SK-N-SH (cell line): ENCODE measurements at regions not wholly inside any gene's neighbourhood (a gene's known extent, or its start where the extent isn't known, plus 50 kb on each side); places are given as distances from the start of the nearest gene placed in this dataset.

Experiments used
- CTCF ChIA-PET: fragments of 300-600, 350-600 bp; formaldehyde crosslinking; extraction: SDS; loops from one replicate; lab custom pipeline; 2021; lab: Yijun Ruan, JAX
- POLR2A ChIA-PET: fragments of 350-600 bp; sonication (Branson Sonifier 250); formaldehyde crosslinking; extraction: SDS; loops from one replicate; lab custom pipeline; 2020; ENCODE audit warnings: antibody characterized with exemption, inconsistent platforms; lab: Yijun Ruan, JAX
- DNase-seq: peaks from one replicate; pipeline ENCODE4 v3.0.0; 2012
- H2AFZ ChIP-seq: fragments of 200-600 bp; sonication (generic); 2 replicates; pipeline ENCODE4 v1.8.1; 2016; ENCODE audit warnings: antibody characterized with exemption, mild to moderate bottlenecking, low read depth
- H3F3A ChIP-seq: fragments of 200-600 bp; sonication (generic); replicated peaks from 2 replicates; pipeline ENCODE3; 2016; ENCODE audit warnings: antibody characterized with exemption, mild to moderate bottlenecking; ENCODE audit not compliant: insufficient read depth
- H3K27ac ChIP-seq, 2 experiments: fragments of 200-500 bp in 1 of 2; fragments of 200-600 bp in 1 of 2; sonication (Bioruptor generic) in 1 of 2; sonication (generic), shearing (Covaris generic) in 1 of 2; 2 replicates each; pipeline versions ENCODE4 v1.5.1 to v1.6.1; 2014 to 2016; ENCODE audit warnings: low read depth in 2 of 2, inconsistent platforms in 1 of 2, low read length in 1 of 2, mild to moderate bottlenecking in 1 of 2, mixed read lengths in 1 of 2
- H3K27me3 ChIP-seq: fragments of 200-600 bp; sonication (generic), shearing (Covaris generic); 2 replicates; pipeline ENCODE4 v1.6.1; 2016; ENCODE audit warnings: mixed run types; ENCODE audit not compliant: insufficient read depth
- H3K36me3 ChIP-seq, 2 experiments: fragments of 200-500 bp in 1 of 2; fragments of 200-600 bp in 1 of 2; sonication (Bioruptor generic) in 1 of 2; sonication (generic) in 1 of 2; replicated peaks in 1 of 2; 2 replicates each; pipeline versions ENCODE3 to v1.5.1; 2014 to 2016; ENCODE audit warnings: low read length in 1 of 2, mild to moderate bottlenecking in 1 of 2; ENCODE audit not compliant: insufficient read depth in 2 of 2, control insufficient read depth in 1 of 2
- H3K4me1 ChIP-seq, 2 experiments: fragments of 200-500 bp in 1 of 2; fragments of 200-600 bp in 1 of 2; sonication (Bioruptor generic) in 1 of 2; sonication (generic), shearing (Covaris generic) in 1 of 2; 2 replicates each; pipeline versions ENCODE4 v1.5.1 to v1.6.1; 2014 to 2016; ENCODE audit warnings: low read depth in 1 of 2, low read length in 1 of 2, mixed run types in 1 of 2; ENCODE audit not compliant: insufficient read depth in 2 of 2, control insufficient read depth in 1 of 2
- H3K4me2 ChIP-seq: fragments of 200-600 bp; sonication (generic), shearing (Covaris generic); 2 replicates; pipeline ENCODE4 v1.6.1; 2017; ENCODE audit warnings: mixed run types
- H3K4me3 ChIP-seq, 2 experiments: fragments of 200-500 bp in 1 of 2; fragments of 200-600 bp in 1 of 2; sonication (Bioruptor generic) in 1 of 2; sonication (generic), shearing (Covaris generic) in 1 of 2; 2 replicates each; pipeline versions ENCODE4 v1.5.1 to v1.8.1; 2014 to 2016; ENCODE audit warnings: low read depth in 2 of 2, inconsistent platforms in 1 of 2, low read length in 1 of 2, mild to moderate bottlenecking in 1 of 2, mixed read lengths in 1 of 2, moderate library complexity in 1 of 2
- H3K79me2 ChIP-seq: fragments of 200-600 bp; sonication (generic); 2 replicates; pipeline ENCODE4 v1.8.1; 2017; ENCODE audit warnings: mild to moderate bottlenecking; ENCODE audit not compliant: insufficient read depth
- H3K9ac ChIP-seq: fragments of 200-600 bp; sonication (generic); 2 replicates; pipeline ENCODE4 v1.6.1; 2017; ENCODE audit warnings: mixed run types
- H3K9me2 ChIP-seq: fragments of 200-600 bp; sonication (generic); 2 replicates; pipeline ENCODE4 v1.6.1; 2017; ENCODE audit warnings: mixed run types
- H3K9me3 ChIP-seq: fragments of 200-600 bp; sonication (generic); 2 replicates; pipeline ENCODE4 v1.6.1; 2017; ENCODE audit warnings: mixed run types, mild to moderate bottlenecking, moderate library complexity
- H4K20me1 ChIP-seq: fragments of 200-600 bp; sonication (generic); 2 replicates; pipeline ENCODE4 v1.6.1; 2017; ENCODE audit warnings: mild to moderate bottlenecking, mixed run types; ENCODE audit not compliant: insufficient read depth
- ELF1 ChIP-seq: IDR thresholded peaks from 2 replicates; pipeline ENCODE4 v1.4.0; 2012
- EZH2phosphoT487 ChIP-seq: fragments of 200-600 bp; sonication (generic); IDR thresholded peaks from 2 replicates; pipeline ENCODE4 v1.6.1; 2017; ENCODE audit warnings: low read depth, mixed run types, mild to moderate bottlenecking, antibody characterized with exemption, moderate library complexity, borderline replicate concordance
- FOSL2 ChIP-seq: IDR thresholded peaks from 2 replicates; pipeline ENCODE4 v1.4.0; 2012; ENCODE audit warnings: low read depth, mild to moderate bottlenecking, moderate library complexity, borderline replicate concordance
- FOXM1 ChIP-seq: IDR thresholded peaks from 2 replicates; pipeline ENCODE4 v1.4.0; 2012; ENCODE audit warnings: low read depth, mild to moderate bottlenecking
- GATA2 ChIP-seq: sonication (generic); formaldehyde crosslinking; IDR thresholded peaks from 2 replicates; pipeline ENCODE4 v1.5.0; 2020; ENCODE audit warnings: mild to moderate bottlenecking, missing genetic modification reagents
- JUND ChIP-seq: IDR thresholded peaks from 2 replicates; pipeline ENCODE4 v1.4.0; 2012
- MXI1 ChIP-seq: IDR thresholded peaks from 2 replicates; pipeline ENCODE4 v1.6.1; 2012; ENCODE audit warnings: mild to moderate bottlenecking, low read depth, low read length, improper control_type of control experiment
- RAD21 ChIP-seq: IDR thresholded peaks from 2 replicates; pipeline ENCODE4 v1.6.1; 2012; ENCODE audit warnings: mild to moderate bottlenecking, low read length
- SIN3A ChIP-seq: IDR thresholded peaks from 2 replicates; pipeline ENCODE4 v1.6.1; 2012; ENCODE audit warnings: low read depth, mild to moderate bottlenecking, low read length, moderate library complexity, borderline replicate concordance
- SMC3 ChIP-seq: IDR thresholded peaks from 2 replicates; pipeline ENCODE4 v1.6.1; 2012; ENCODE audit warnings: low read depth, low read length, improper control_type of control experiment
- WGBS: methylation state at CpG from one replicate; pipeline ENCODE4 v1.1.6; 2017; ENCODE audit warnings: low lambda C conversion rate; 5-methylcytosine and 5-hydroxymethylcytosine counted together
- TF ChIP-seq, protein P1 (sequence below): IDR thresholded peaks from 2 replicates; pipeline ENCODE4 v1.4.0; 2012; ENCODE audit warnings: low read depth, borderline replicate concordance
- TF ChIP-seq, protein P2 (sequence below): IDR thresholded peaks from 2 replicates; pipeline ENCODE4 v1.4.0; 2012; ENCODE audit warnings: low read depth
- TF ChIP-seq, protein P3 (sequence below): IDR thresholded peaks from 2 replicates; pipeline ENCODE4; 2012
- TF ChIP-seq, protein P4 (sequence below): IDR thresholded peaks from 2 replicates; pipeline ENCODE4 v1.6.1; 2012; ENCODE audit warnings: mild to moderate bottlenecking, low read depth, low read length, moderate library complexity

DNA sequence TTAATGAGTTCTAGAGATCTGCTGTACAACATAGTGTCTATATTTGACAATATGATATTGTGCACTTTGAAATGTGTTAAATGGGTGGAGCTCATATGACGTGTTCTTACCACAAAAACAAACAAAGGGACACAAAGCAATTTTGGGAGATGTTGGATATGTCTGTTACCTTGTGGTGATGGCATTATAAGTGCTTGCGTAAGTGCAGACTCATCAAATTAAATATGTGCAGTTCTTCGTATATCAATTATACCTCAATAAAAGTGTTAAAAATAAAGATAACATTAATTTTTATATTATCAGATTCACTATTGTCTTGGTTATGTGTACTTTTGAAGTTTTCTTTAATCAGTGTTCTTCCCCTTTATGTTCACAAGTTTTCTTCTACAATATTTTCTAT is 372.9 kb upstream of the COBL start:
- H3K27ac ChIP-seq = no peak overlapping the region
- POLR2A ChIA-PET = no interaction called here
- peaks cover 4% of the 10 kb centered on the region; the same call in 1 of the 2 replicates for H3K9me2 ChIP-seq
- no peak for TF ChIP-seq ELF1
- TF ChIP-seq MXI1 = no peak
- TF ChIP-seq, protein P1, sequence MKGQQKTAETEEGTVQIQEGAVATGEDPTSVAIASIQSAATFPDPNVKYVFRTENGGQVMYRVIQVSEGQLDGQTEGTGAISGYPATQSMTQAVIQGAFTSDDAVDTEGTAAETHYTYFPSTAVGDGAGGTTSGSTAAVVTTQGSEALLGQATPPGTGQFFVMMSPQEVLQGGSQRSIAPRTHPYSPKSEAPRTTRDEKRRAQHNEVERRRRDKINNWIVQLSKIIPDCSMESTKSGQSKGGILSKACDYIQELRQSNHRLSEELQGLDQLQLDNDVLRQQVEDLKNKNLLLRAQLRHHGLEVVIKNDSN = no peak
- TF ChIP-seq FOXM1 = no peak
- no peak for TF ChIP-seq GATA2 (CRISPR knock-in tag)
- TF ChIP-seq FOSL2 = no peak
- TF ChIP-seq, protein P2, sequence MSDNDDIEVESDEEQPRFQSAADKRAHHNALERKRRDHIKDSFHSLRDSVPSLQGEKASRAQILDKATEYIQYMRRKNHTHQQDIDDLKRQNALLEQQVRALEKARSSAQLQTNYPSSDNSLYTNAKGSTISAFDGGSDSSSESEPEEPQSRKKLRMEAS = no peak
- no peak for TF ChIP-seq SMC3
- no peak for TF ChIP-seq RAD21
- TF ChIP-seq, protein P3, sequence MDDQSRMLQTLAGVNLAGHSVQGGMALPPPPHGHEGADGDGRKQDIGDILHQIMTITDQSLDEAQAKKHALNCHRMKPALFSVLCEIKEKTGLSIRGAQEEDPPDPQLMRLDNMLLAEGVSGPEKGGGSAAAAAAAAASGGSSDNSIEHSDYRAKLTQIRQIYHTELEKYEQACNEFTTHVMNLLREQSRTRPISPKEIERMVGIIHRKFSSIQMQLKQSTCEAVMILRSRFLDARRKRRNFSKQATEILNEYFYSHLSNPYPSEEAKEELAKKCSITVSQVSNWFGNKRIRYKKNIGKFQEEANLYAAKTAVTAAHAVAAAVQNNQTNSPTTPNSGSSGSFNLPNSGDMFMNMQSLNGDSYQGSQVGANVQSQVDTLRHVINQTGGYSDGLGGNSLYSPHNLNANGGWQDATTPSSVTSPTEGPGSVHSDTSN = no peak
- TF ChIP-seq JUND = no peak
- no peak for TF ChIP-seq SIN3A
- TF ChIP-seq, protein P4, sequence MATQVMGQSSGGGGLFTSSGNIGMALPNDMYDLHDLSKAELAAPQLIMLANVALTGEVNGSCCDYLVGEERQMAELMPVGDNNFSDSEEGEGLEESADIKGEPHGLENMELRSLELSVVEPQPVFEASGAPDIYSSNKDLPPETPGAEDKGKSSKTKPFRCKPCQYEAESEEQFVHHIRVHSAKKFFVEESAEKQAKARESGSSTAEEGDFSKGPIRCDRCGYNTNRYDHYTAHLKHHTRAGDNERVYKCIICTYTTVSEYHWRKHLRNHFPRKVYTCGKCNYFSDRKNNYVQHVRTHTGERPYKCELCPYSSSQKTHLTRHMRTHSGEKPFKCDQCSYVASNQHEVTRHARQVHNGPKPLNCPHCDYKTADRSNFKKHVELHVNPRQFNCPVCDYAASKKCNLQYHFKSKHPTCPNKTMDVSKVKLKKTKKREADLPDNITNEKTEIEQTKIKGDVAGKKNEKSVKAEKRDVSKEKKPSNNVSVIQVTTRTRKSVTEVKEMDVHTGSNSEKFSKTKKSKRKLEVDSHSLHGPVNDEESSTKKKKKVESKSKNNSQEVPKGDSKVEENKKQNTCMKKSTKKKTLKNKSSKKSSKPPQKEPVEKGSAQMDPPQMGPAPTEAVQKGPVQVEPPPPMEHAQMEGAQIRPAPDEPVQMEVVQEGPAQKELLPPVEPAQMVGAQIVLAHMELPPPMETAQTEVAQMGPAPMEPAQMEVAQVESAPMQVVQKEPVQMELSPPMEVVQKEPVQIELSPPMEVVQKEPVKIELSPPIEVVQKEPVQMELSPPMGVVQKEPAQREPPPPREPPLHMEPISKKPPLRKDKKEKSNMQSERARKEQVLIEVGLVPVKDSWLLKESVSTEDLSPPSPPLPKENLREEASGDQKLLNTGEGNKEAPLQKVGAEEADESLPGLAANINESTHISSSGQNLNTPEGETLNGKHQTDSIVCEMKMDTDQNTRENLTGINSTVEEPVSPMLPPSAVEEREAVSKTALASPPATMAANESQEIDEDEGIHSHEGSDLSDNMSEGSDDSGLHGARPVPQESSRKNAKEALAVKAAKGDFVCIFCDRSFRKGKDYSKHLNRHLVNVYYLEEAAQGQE = no peak
- no peak for TF ChIP-seq EZH2phosphoT487
- H3F3A ChIP-seq = no peaks in the 10 kb centered on the region
- no peaks in the 10 kb centered on the region for H3K4me1 ChIP-seq
- CTCF ChIA-PET = interaction anchor here (1.2 kb wide), 1 partner anchor 9 kb away, joined by 4 read pairs; no protein-coding TSS in a partner anchor
- WGBS = 39% methylated on average over 3 of the region's 3 CpGs
- no peaks in the 10 kb centered on the region; the same call in 1 of the 2 replicates for H3K9me3 ChIP-seq
- no peak overlapping the region for H3K4me3 ChIP-seq
- H3K4me2 ChIP-seq = no peak overlapping the region
- H3K79me2 ChIP-seq = no peaks in the 10 kb centered on the region
- H3K9ac ChIP-seq = no peak overlapping the region
- H2AFZ ChIP-seq = no peak overlapping the region
- no peak for DNase-seq
- H3K27me3 ChIP-seq = no peaks in the 10 kb centered on the region
- no peaks in the 10 kb centered on the region for H4K20me1 ChIP-seq
- H3K36me3 ChIP-seq = no peaks in the 10 kb centered on the region
